CD4-positive, alpha-beta T cell treated with Interferon alpha-2 for 1 hour (primary cell): ENCODE measurements at regions not wholly inside any gene's neighbourhood (a gene's known extent, or its start where the extent isn't known, plus 50 kb on each side); places are given as distances from the start of the nearest gene placed in this dataset.

ENCODE experiments used
- DNase-seq, 2 donors: peaks; one replicate each; pipeline ENCODE4 v3.0.0-alpha.2; 2020 to 2022

- DNase-seq = no peak
Observed at GRCh38 chr1:172810480-172811175, 151.7 kb downstream of the FASLG start.

DNA sequence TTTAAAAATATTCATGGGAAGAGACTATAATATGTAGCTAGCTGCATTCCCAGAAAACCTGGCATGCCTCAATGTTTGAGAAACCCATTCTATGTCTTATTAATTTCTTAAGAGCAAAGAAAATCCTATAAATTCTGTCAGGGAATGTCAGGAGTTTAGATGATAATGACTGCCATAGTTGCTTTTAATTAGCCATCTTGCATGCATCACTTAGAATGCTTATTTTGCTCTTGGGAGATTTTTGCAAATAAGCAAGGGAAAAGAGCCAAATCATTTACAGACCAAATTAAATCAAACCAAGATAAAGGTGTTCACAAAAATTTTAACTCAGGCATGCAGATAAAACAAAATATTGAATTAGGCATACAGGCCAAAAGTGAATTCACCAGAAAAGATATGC, 152.8 kb downstream of the FASLG start:
- DNase-seq = no peak

- DNase-seq = no peak
Observed at GRCh38 chr1:172812118-172812517, 153.2 kb downstream of the FASLG start.

GRCh38 chr1:172813330-172813729, 154.4 kb downstream of the FASLG start:
- DNase-seq = no peak

GRCh38 chr1:172814428-172814827, 155.5 kb downstream of the FASLG start:
- no peak for DNase-seq

DNA sequence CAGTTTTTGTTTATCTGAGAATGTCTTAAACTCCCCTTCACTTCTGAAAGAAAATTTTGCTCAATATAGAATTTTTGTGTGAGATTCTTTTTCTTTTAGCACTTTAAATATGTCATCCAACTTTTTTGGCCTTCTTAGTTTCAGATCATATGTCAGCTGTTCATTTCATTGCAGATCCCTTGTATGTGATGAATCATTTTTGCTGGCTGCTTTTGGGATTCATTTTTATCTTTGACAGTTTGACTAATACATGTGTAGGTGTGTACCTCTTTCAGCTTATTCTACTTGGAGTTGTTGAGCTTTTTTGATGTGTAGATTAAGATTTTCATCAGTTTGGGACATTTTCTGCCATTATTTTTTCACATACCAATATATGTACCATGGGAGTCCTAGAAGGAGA, 156.8 kb downstream of the FASLG start:
- no peak for DNase-seq

GRCh38 chr1:172818841-172819527, 160.1 kb downstream of the FASLG start:
- DNase-seq = peak; percentile 50 to 76

GRCh38 chr1:172820475-172821158, 161.7 kb downstream of the FASLG start:
- no peak for DNase-seq

DNA sequence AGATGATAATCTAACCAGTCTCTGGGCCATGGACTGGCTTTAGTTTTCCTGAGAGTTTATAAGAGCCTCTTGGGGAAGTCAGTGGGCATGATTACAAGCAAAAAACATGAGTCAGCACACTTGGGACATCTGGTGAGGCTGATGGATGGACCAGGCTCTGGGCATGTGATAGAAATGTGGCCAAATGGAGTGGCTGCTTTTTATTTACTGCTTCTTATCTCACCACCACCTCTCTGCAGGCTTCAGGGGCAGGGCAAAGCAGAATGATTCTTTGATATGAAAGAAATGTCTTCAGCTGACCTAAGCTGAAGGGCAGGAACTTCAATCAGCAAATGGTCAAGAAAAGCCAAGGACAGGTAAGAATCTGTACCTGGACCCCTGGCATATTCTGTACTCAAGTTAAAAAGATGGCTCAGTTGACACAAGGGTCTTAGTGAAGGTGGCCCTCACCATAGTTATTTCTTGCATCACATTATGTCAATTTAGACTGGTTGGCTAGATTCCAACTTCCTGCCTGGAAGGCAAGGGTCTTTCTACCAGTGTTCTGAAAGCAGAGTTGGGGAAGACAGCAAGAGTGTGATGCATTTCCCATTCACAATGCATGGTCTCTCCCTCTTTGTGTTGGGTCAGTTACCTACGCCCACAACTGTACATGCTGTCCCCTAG, 162.8 kb downstream of the FASLG start:
- DNase-seq = no peak

DNA sequence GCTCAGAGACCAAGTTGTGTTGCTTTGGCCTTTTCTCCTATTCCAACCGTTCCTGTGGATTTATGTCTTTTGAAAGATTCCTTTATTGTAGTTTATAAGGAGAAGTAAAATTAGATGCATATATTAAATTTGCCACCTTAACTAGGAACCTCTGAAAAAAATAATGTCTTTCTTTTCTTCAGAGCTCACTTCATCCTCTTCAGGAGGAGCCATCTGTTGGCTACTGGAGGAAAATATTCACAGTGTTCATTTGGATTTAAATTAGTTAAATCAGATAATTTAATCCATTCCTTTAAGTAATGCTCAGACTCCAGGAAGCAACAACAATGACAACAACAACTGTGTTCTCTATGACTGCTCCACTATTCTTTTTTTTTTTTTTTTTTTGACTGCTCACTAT, 164.0 kb downstream of the FASLG start:
- DNase-seq = no peak

- no peak for DNase-seq
Observed at GRCh38 chr1:172823534-172823933, 164.6 kb downstream of the FASLG start.

- DNase-seq = no peak
Observed at GRCh38 chr1:172824209-172824608, 165.3 kb downstream of the FASLG start.

DNA sequence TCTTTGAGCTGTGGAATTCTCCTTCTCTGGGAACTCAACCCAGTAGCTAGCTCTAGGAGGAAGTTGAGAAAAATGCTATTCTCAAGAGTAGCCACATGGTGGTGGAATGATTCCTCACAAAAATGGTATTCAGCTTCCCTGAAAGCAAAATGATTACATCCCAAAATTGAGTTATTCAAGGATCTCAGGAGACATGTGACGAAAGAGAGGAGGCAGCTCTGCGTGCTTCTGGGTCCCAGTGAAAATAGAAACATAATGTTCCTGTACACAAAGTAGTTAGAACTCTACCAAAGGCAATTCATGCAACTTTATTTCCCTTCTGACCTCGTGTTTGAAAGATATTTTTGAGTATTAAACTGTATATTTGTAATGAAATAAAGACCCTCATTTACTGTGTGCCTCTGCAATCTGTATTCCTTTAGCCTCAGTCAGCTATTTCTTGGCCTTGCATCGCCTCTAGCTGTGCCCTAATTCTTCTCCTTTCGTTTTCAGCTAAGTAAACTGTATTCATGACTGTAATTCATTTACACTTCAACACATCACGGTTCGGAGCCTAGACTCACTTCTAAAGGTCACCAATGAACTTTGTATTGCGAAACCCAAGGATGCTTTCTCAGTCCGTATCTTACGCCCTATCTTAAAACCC, 167.3 kb downstream of the FASLG start:
- peak in 1 of 2 donors; percentile 26 for DNase-seq

GRCh38 chr1:172827301-172827700, 168.4 kb downstream of the FASLG start:
- DNase-seq = no peak

- DNase-seq = peak in 1 of 2 donors; percentile 37
Observed at GRCh38 chr1:172827841-172828240, 168.9 kb downstream of the FASLG start.

DNA sequence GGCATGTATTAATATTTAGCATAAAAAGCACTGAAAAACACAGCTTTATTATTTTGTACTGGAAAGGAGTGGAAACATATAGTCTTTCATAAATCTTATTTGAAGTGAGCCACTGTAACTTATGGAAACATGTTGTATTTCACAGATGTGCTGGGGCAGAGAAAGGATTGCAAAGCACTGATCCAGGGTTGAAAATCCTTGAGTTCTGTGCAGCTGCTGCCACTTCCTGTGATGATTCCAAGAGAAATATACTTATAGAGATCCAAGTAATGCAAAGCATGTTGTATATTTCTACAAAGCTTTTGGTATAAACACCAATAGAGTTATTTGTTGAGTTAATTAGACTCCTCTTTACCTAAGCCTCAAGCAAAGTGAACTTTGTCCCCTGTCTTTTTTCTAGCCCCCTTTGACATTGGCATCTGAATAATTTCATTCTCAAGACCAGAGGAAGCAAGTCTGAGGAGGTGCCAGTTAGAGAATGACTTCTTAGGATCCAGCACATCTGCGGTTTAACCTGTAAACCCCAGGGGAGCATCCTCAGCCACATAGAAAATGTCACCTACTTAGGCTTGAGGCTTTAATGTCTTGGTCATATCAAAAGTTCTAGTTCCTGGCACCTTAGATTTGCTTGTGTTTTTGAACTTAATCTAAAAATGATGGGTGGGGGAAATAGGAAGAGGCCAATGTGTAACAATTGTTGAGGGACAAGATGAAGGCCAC, 173.3 kb downstream of the FASLG start:
- DNase-seq = no peak

DNA sequence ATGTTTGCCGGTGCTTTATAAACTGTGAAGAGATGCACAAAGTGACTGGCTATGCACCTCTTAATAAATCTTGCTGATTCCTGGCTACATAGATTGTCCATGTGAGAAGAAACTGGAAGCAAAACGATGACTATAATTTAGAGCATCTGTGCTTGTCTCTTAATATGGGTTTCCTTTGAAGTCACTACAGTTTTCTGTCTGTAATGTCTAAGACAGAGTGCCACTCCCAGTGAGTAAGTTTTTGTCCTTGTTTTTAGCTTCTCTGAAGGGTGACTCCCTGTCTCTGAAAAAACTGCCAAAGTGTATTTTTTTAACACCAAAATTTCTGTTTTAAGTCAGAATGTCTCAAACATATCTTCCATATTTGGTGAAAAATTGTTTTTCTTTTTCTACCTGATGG, 175.1 kb downstream of the FASLG start:
- no peak for DNase-seq

DNA sequence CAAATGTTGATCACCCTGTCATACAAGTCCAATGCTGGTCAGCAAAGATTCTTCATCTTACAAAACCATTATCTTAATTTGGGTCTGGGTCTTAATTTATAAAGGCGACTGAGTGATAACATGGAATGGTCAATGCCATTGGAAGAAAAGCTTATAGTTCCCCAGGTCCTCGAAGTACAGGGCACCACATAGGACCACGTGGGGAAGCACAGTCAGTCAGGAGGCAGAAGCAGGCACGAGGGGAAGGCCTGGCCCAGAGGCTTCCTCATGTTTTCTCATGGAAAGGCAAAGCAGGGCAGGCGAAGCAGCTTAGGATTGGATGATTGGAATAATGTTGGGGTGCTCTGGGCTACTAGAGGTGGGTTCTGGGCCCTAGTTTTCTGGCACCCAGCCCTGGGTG, 175.7 kb downstream of the FASLG start:
- no peak for DNase-seq

DNA sequence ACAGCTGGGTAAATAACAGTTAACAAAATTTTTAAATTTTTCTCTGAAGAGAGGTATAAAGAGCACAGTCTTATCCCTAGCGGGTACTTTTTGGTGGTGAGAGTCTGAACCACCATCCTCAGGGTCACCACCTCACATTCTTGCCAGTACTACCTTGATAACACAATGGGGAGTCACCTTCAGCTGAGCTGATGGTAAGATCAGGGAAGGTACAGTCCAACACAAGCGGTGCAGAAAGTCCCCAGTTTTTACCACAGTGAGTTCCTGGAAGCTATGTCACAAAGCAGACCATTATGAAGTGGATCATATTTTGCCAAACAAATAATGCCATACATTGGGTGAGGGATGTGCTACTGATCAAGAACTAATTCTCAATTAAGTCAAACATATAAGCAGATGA, 176.9 kb downstream of the FASLG start:
- DNase-seq = no peak

DNA sequence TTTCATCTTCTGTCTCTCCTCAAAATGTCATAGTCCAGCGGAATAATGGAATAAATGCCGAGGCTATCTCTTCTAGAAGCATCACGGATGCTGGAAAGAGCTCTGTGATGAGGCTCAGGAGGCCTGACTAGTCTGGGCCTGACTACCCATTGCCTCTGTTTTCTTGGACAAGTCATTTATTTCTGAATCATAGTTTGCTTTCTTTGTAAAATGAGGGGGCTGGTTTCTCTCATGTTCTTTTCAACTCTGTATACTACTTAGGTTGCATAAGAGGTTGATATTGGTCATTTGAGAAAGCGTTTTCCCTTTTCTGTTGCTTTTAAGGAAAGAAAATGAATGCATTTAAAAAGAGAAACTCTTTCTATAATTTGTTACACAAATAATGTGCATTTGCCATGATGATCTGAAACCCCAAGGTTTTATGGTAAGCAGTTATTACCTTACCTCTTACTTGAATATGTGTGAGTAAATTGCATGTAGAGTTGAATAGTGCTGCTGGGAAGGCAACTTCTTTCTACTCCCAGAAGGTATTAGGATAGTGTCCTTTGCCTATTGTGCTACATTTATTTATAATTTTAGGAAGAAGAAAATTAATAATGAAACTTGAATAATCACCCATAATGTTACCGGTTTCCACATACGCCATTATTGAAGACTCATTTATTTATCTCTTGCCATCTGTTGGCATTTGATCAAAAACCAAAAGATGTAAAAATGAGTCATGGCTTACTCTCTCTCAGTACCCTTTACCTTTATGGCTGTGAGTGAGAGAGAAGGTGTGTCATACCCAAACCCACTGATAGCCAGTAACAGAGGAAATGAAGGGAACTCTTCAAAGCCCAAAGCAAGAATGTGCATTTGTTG, 179.1 kb downstream of the FASLG start:
- DNase-seq = peak in 1 of 2 donors; percentile 73

DNA sequence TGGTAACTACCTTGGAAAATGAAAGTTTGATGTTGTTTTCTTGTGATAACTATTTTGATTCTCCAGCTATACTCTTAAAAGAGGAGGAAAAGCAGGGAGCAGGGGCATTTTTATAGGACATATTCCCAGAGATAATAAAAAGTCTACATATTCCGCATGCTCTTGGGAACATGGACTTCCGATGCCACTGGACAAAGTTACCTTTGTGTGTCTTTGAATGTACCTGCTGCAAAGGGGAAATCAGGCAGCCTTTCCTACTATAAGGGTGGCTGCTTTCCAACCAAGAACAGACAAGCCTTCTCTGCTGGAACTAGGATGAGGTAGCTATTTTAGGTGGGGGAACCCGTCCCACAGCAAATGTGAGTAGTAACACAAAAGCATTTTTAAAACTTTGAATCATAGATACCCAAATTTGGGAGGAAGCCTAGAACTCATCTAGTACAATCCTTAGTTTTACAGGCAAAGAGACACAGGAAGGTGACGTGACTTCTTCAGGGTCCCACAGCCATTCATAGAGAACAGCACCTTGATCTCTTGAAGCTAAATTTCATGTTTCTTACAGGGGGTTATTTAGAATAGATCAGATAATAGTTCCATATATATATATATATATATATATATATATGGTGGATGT, 179.9 kb downstream of the FASLG start:
- no peak for DNase-seq
